ENCODE measurements at regions not wholly inside any gene's neighbourhood (a gene's known extent, or its start where the extent isn't known, plus 50 kb on each side); places are given as distances from the start of the nearest gene placed in this dataset.

DNA sequence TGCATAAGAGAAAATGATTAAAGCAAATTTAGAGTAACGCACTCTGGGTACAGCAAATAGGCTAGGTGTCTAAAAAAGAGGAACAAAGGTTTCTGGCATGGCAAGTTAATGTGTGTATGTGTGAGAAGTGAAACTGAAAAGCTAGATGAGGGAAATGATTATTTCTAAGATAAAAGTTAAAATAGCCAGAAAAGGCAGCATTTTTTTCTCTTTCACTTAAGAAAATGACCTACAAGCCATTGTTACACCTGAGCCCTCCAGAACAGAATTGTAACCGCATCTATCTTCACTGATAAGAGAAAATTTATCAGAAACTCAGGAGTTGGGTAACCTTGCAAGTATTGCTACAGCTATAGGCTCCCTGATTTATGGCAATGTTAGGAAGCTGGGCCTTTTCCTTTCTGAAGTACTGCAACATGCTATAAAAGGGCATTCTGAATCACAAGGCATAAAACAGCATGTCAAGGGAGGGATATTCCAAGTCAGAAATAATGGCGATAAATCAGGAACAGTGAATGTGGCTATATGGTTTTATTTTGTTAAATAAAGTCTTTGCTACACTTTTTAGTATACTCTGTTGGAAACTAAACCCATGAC lies 395.3 kb downstream of the TBC1D32 start:
- no peaks in the 10 kb centered on the region for H3K4me1 ChIP-seq (ENCODE audit: control insufficient read depth, insufficient read depth, low read length)
- no peak overlapping the region for H3K56ac ChIP-seq (ENCODE audit: extremely low read depth, insufficient read depth, low read length)
- no CpG with 5 or more reads among the region's 3 CpGs for WGBS, 2 experiments (ENCODE audit: extremely low coverage in 2 of 2, insufficient read length in 1 of 2)
- no peak overlapping the region for H2AFZ ChIP-seq (replicated peaks; ENCODE audit: low read length, poor library complexity)
- H3K9me1 ChIP-seq (ENCODE audit: insufficient read depth, low read length), result no peaks in the 10 kb centered on the region
- H4K8ac ChIP-seq (ENCODE audit: low read depth in 2 of 2, low read length in 2 of 2), result no peak overlapping the region
- H3K9ac ChIP-seq (ENCODE audit: low read depth, low read length), result no peak overlapping the region
- dilution Hi-C loops (cut with HindIII; ENCODE audit: low sequenced_read_pairs, unreplicated experiment) (no loop called here), intact Hi-C loops (cut with micrococcal nuclease) (no loop called here), in situ Hi-C loops (cut with MboI; ENCODE audit: low sequenced_read_pairs) (no loop called here)
- DNase-seq (no peak), ATAC-seq (ENCODE audit: low read depth) (no peak)
- H2AK5ac ChIP-seq (ENCODE audit: low read depth, low read length), result no peak overlapping the region
- H3K14ac ChIP-seq (replicated peaks; ENCODE audit: low read depth, low read length), result no peak overlapping the region
- H3K27ac ChIP-seq (ENCODE audit: insufficient read depth, low read length), result no peak overlapping the region
- no peaks in the 10 kb centered on the region for H3K79me1 ChIP-seq (ENCODE audit: low read depth in 1 of 2, low read length in 2 of 2)
- H4K91ac ChIP-seq (ENCODE audit: insufficient read depth, low read depth, low read length), result no peak overlapping the region
- ChIA-PET CTCF (no interaction called here), POLR2A (ENCODE audit: unreplicated experiment) (no interaction called here)
- no peak overlapping the region for H3K4me2 ChIP-seq (ENCODE audit: low read depth, low read length)
- H3K4ac ChIP-seq (ENCODE audit: low read depth, low read length), result no peak overlapping the region
- no TSS peak for BruUV-seq (replicated peaks)
- H2BK5ac ChIP-seq (ENCODE audit: low read depth, low read length, poor library complexity, severe bottlenecking), result no peak overlapping the region
- H3K4me3 ChIP-seq (ENCODE audit: insufficient read depth, low read depth, low read length), result no peak overlapping the region
- H2BK120ac ChIP-seq (ENCODE audit: low read depth, low read length), result no peak overlapping the region
- no peak overlapping the region for H4K5ac ChIP-seq (ENCODE audit: low read depth, low read length)
- no peaks in the 10 kb centered on the region for H4K20me1 ChIP-seq (ENCODE audit: insufficient read depth, low read length)
- no peak overlapping the region for H3K18ac ChIP-seq (ENCODE audit: low read depth, low read length)
- H2BK15ac ChIP-seq (ENCODE audit: low read depth, low read length), result no peak overlapping the region
- no peak overlapping the region for H2AK9ac ChIP-seq (replicated peaks; ENCODE audit: low read depth, low read length, poor library complexity)
- H3K9me3 ChIP-seq (ENCODE audit: control insufficient read depth, insufficient read depth, low read length), result no peaks in the 10 kb centered on the region
- TF ChIP-seq MAZ (IDR thresholded peaks at IDR 0.05; ENCODE audit: borderline replicate concordance, low read depth, low read length), result no peak
- TF ChIP-seq, protein P1, sequence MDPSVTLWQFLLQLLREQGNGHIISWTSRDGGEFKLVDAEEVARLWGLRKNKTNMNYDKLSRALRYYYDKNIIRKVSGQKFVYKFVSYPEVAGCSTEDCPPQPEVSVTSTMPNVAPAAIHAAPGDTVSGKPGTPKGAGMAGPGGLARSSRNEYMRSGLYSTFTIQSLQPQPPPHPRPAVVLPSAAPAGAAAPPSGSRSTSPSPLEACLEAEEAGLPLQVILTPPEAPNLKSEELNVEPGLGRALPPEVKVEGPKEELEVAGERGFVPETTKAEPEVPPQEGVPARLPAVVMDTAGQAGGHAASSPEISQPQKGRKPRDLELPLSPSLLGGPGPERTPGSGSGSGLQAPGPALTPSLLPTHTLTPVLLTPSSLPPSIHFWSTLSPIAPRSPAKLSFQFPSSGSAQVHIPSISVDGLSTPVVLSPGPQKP (IDR thresholded peaks at IDR 0.05; ENCODE audit: borderline replicate concordance, low read depth, low read length), result no peak
- no peaks in the 10 kb centered on the region for H3K36me3 ChIP-seq (ENCODE audit: control insufficient read depth, insufficient read depth, low read length)
- H2BK20ac ChIP-seq (ENCODE audit: low read depth, low read length), result no peak overlapping the region
- H3K27me3 ChIP-seq (ENCODE audit: control insufficient read depth, insufficient read depth, low read length), result no peaks in the 10 kb centered on the region
- no peak overlapping the region for H3K23ac ChIP-seq (ENCODE audit: low read depth, low read length)

All from IMR-90 (cell line).